Right lobe of liver (tissue), 6 donors: ENCODE measurements at regions not wholly inside any gene's neighbourhood (a gene's known extent, or its start where the extent isn't known, plus 50 kb on each side); places are given as distances from the start of the nearest gene placed in this dataset.

Source experiments
- ATAC-seq, 4 donors: fragments of 200-7000 bp; cut with Tn5 transposase; one replicate each; pipeline ENCODE4 v1.9.1; 2020; ENCODE audit warnings: mild to moderate bottlenecking in 4 of 4, moderate library complexity in 4 of 4
- DNase-seq, 3 donors: peaks; one replicate each; pipeline ENCODE4 v3.0.0-alpha.2; 2020
- H3K27ac ChIP-seq, 3 donors: fragments of 200-600 bp; one replicate each; pipeline ENCODE4 v1.8.0; 2022
- H3K27me3 ChIP-seq, 2 donors: fragments of 200-600 bp; one replicate each; pipeline ENCODE4 v1.8.0; 2022
- H3K36me3 ChIP-seq, 4 donors: fragments of 200-600 bp; sonication (generic) in 1 of 4; one replicate each; pipeline versions ENCODE4 v1.5.1 to v1.8.0; 2017 to 2022; ENCODE audit warnings: control low read depth in 1 of 4
- H3K4me1 ChIP-seq, 4 donors: fragments of 200-600 bp; sonication (generic) in 1 of 4; one replicate each; pipeline versions ENCODE4 v1.5.1 to v1.8.0; 2017 to 2022; ENCODE audit warnings: control low read depth in 1 of 4
- H3K4me3 ChIP-seq, 3 donors: fragments of 200-600 bp; one replicate each; pipeline ENCODE4 v1.8.0; 2022
- H3K9me3 ChIP-seq, 4 donors: fragments of 200-600 bp; sonication (generic) in 1 of 4; one replicate each; pipeline versions ENCODE4 v1.5.1 to v1.8.0; 2017 to 2022; ENCODE audit warnings: control low read depth in 1 of 4
- CTCF ChIP-seq, 4 donors: fragments of 200-600 bp in 3 of 4; fragments of 450-650 bp in 1 of 4; IDR thresholded peaks; one replicate each; pipeline versions ENCODE4 v1.5.1 to v1.8.0; 2016 to 2022; ENCODE audit warnings: antibody characterized with exemption in 4 of 4, mild to moderate bottlenecking in 2 of 4
- POLR2A ChIP-seq: fragments of 450-650 bp; IDR thresholded peaks from one replicate; pipeline ENCODE4 v1.6.1; 2017; ENCODE audit warnings: antibody characterized with exemption, mild to moderate bottlenecking
- WGBS: methylation state at CpG from one replicate; pipeline ENCODE4 v1.1.6; 2018; ENCODE audit warnings: low coverage, low lambda C conversion rate; ENCODE audit not compliant: insufficient coverage; ENCODE audit errors: missing lambda C conversion rate; 5-methylcytosine and 5-hydroxymethylcytosine counted together
- intact Hi-C, 2 donors: fragments of 100-400 bp; cut with DNase I; formaldehyde crosslinking; loops; one replicate each; pipeline versions ENCODE4 v1.11.2 to v1.14.1; 2022
- donor health status: DM: no; HTN: yes; CAD: no.
- donor health status: DM: no; HTN: no; CAD: no.
- donor health status: DM: no; HTN: no; CAD: no.
- donor health status: DM: no; HTN: yes; CAD: no.
- donor health status: DM: no; HTN: yes; CAD: no.

GRCh38 chr3:95356764-95357501 is 1294.1 kb downstream of the NSUN3 start:
- no peak for TF ChIP-seq POLR2A
- TF ChIP-seq CTCF (IDR thresholded peaks at IDR 0.05), result no peak
- intact Hi-C loops, result no loop called here
- Histone ChIP-seq H3K27ac (no peak overlapping the region), H3K36me3 (no peaks in the 10 kb centered on the region), H3K4me3 (no peak overlapping the region), H3K9me3 (no peaks in the 10 kb centered on the region), H3K27me3 (no peaks in the 10 kb centered on the region), H3K4me1 (no peaks in the 10 kb centered on the region)
- WGBS, result 79% methylated on average over 9 of the region's 11 CpGs
- DNase-seq (no peak), ATAC-seq (no peak)

- no peak for DNase-seq
- Histone ChIP-seq H3K27ac (no peak overlapping the region), H3K27me3 (no peaks in the 10 kb centered on the region), H3K36me3 (no peaks in the 10 kb centered on the region), H3K9me3 (no peaks in the 10 kb centered on the region), H3K4me3 (no peak overlapping the region), H3K4me1 (no peaks in the 10 kb centered on the region)
- intact Hi-C loops, result no loop called here
- ATAC-seq, result no peak
- no peak for TF ChIP-seq POLR2A
- no peak for TF ChIP-seq CTCF (IDR thresholded peaks at IDR 0.05)
- WGBS, result 55% methylated on average over 5 of the region's 6 CpGs
Measured at GRCh38 chr3:95387242-95388021, 1324.6 kb downstream of the NSUN3 start.

- H3K4me3 ChIP-seq, result no peak overlapping the region
- no peaks in the 10 kb centered on the region for H3K27me3 ChIP-seq
- no peaks in the 10 kb centered on the region for H3K4me1 ChIP-seq
- 59% methylated on average over 3 of the region's 3 CpGs for WGBS
- intact Hi-C loops, result no loop called here
- DNase-seq (no peak), ATAC-seq (no peak)
- H3K27ac ChIP-seq, result no peak overlapping the region
- H3K36me3 ChIP-seq, result no peaks in the 10 kb centered on the region
- no peaks in the 10 kb centered on the region for H3K9me3 ChIP-seq
- TF ChIP-seq POLR2A (no peak), CTCF (IDR thresholded peaks at IDR 0.05) (no peak)
Measured at GRCh38 chr3:95389725-95390313, 1327.0 kb downstream of the NSUN3 start.

- H3K27me3 ChIP-seq, result no peaks in the 10 kb centered on the region
- no peaks in the 10 kb centered on the region for H3K4me1 ChIP-seq
- TF ChIP-seq POLR2A (no peak), CTCF (IDR thresholded peaks at IDR 0.05) (no peak)
- 50% methylated on average over 2 of the region's 2 CpGs for WGBS
- intact Hi-C loops, result no loop called here
- H3K36me3 ChIP-seq, result no peaks in the 10 kb centered on the region
- ATAC-seq (no peak), DNase-seq (no peak)
- no peak overlapping the region for H3K27ac ChIP-seq
- no peak overlapping the region for H3K4me3 ChIP-seq
- no peaks in the 10 kb centered on the region for H3K9me3 ChIP-seq
Measured at GRCh38 chr3:95394286-95394685, 1331.4 kb downstream of the NSUN3 start.
